Right lobe of liver (tissue), 4 donors: ENCODE measurements at regions not wholly inside any gene's neighbourhood (a gene's known extent, or its start where the extent isn't known, plus 50 kb on each side); places are given as distances from the start of the nearest gene placed in this dataset.

ENCODE experiments used
- POLR2A ChIP-seq: fragments of 450-650 bp; IDR thresholded peaks from one replicate; pipeline ENCODE4 v1.6.1; 2017; ENCODE audit warnings: antibody characterized with exemption, mild to moderate bottlenecking
- TF ChIP-seq, protein P1 (sequence below), 4 donors: fragments of 200-600 bp in 3 of 4; fragments of 450-650 bp in 1 of 4; IDR thresholded peaks; one replicate each; pipeline versions ENCODE4 v1.5.1 to v1.8.0; 2016 to 2022; ENCODE audit warnings: antibody characterized with exemption in 4 of 4, mild to moderate bottlenecking in 2 of 4
- donor health status: DM: no; HTN: no; CAD: no.
- donor health status: DM: no; HTN: no; CAD: no.
- donor health status: DM: no; HTN: yes; CAD: no.

DNA sequence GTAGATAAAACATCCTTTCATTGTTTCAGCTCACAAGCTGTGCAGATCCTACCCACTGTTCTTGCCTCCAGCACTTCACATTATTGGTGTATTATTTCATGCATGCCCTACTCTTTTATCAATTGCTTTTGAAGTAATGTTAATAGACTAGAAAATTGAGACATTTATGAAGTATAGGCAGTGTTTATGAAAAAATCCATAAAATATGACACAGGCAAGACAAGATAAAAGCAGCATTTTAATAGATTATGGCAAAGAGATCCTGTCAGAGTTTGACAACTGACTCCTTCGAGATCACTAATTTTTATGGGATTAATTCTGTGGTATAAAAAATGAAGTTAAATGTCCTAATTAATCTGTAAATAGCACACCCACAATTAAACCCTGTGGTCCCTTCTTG, 217.2 kb upstream of the NANOGP8 start:
- TF ChIP-seq, protein P1, sequence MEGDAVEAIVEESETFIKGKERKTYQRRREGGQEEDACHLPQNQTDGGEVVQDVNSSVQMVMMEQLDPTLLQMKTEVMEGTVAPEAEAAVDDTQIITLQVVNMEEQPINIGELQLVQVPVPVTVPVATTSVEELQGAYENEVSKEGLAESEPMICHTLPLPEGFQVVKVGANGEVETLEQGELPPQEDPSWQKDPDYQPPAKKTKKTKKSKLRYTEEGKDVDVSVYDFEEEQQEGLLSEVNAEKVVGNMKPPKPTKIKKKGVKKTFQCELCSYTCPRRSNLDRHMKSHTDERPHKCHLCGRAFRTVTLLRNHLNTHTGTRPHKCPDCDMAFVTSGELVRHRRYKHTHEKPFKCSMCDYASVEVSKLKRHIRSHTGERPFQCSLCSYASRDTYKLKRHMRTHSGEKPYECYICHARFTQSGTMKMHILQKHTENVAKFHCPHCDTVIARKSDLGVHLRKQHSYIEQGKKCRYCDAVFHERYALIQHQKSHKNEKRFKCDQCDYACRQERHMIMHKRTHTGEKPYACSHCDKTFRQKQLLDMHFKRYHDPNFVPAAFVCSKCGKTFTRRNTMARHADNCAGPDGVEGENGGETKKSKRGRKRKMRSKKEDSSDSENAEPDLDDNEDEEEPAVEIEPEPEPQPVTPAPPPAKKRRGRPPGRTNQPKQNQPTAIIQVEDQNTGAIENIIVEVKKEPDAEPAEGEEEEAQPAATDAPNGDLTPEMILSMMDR (IDR thresholded peaks at IDR 0.05): no peak
- TF ChIP-seq POLR2A: no peak
